Mesothelial cell of epicardium (in vitro differentiated cells): ENCODE measurements at regions not wholly inside any gene's neighbourhood (a gene's known extent, or its start where the extent isn't known, plus 50 kb on each side); places are given as distances from the start of the nearest gene placed in this dataset.

Experiments
- DNase-seq, 2 experiments: peaks; one replicate each; pipeline ENCODE4 v3.0.0; 2021; ENCODE audit warnings: low spot score in 2 of 2; ENCODE audit not compliant: unreplicated experiment in 2 of 2
- H3K27ac Mint-ChIP-seq: 2 replicates; pipeline ENCODE4 v1.8.0; 2021; ENCODE audit warnings: mixed read lengths
- H3K27me3 Mint-ChIP-seq: 2 replicates; pipeline ENCODE4 v1.8.0; 2021; ENCODE audit warnings: low read depth, mixed read lengths
- H3K36me3 Mint-ChIP-seq: 2 replicates; pipeline ENCODE4 v1.8.0; 2021; ENCODE audit warnings: mixed read lengths
- H3K4me1 Mint-ChIP-seq: 2 replicates; pipeline ENCODE4 v1.8.0; 2021; ENCODE audit warnings: mixed read lengths
- H3K4me3 Mint-ChIP-seq: 2 replicates; pipeline ENCODE4 v1.8.0; 2021; ENCODE audit warnings: mild to moderate bottlenecking, moderate library complexity, mixed read lengths
- H3K9me3 Mint-ChIP-seq: 2 replicates; pipeline ENCODE4 v1.8.0; 2021; ENCODE audit warnings: mixed read lengths
- CTCF ChIP-seq: fragments of 200-600 bp; sonication (generic); IDR thresholded peaks from one replicate; pipeline ENCODE4 v1.5.0; 2021; ENCODE audit warnings: antibody characterized with exemption; ENCODE audit not compliant: unreplicated experiment

DNA sequence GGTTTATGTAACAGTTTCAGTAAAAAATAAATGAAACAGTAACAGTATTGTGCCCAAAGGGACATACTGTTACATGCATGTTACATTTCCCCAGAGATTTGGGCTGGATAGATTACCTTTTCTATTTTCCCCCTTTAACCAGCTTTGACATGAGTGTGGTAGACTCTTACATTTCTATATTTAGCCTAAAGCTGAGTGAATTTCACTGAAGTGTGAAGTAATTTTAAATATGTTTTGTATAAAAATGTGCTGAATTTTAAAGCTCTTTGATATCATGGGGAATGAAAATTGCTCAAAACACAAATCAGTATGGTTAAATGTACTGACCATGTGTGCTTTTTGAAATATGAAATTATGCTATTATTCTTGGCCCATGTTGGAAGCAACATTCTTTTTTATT lies 122.3 kb upstream of the CDH10 start:
- Mint-ChIP-seq H3K27ac (no peak overlapping the region), H3K36me3 (no peaks in the 10 kb centered on the region), H3K27me3 (no peaks in the 10 kb centered on the region), H3K4me1 (peaks cover 1% of the 10 kb centered on the region), H3K9me3 (peaks cover 6% of the 10 kb centered on the region), H3K4me3 (no peak overlapping the region)
- no peak for TF ChIP-seq CTCF
- no peak for DNase-seq

- Mint-ChIP-seq H3K4me1 (no peaks in the 10 kb centered on the region), H3K27me3 (no peaks in the 10 kb centered on the region), H3K4me3 (no peak overlapping the region), H3K27ac (no peak overlapping the region), H3K36me3 (peaks cover 10% of the 10 kb centered on the region), H3K9me3 (peaks cover 20% of the 10 kb centered on the region)
- DNase-seq: no peak
- no peak for TF ChIP-seq CTCF
Observed at GRCh38 chr5:24765219-24765618, 120.4 kb upstream of the CDH10 start.

DNA sequence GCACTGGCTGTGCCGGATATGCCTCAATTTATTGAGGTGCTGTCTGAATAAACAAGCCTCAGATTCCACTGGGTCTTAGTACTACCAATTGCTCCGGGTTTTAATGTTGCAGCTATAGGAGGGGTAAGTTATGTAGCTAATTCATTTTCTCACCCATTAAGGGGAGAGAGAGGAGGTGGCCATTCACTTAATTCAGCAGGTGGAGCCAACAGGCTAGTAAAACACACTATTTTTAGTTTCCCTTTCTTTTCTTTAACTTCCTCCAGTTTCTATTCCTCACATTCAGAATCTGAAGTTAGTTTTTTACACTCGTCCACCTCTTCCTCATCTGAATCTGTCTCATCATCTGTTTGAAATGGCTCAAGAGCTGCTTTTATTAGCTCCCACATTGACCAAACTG lies 105.6 kb upstream of the CDH10 start:
- no peak overlapping the region for H3K27ac Mint-ChIP-seq
- H3K36me3 Mint-ChIP-seq: no peaks in the 10 kb centered on the region
- no peak for DNase-seq
- no peaks in the 10 kb centered on the region for H3K4me1 Mint-ChIP-seq
- peaks cover 36% of the 10 kb centered on the region for H3K9me3 Mint-ChIP-seq
- no peak overlapping the region for H3K4me3 Mint-ChIP-seq
- TF ChIP-seq CTCF: no peak
- no peaks in the 10 kb centered on the region for H3K27me3 Mint-ChIP-seq

DNA sequence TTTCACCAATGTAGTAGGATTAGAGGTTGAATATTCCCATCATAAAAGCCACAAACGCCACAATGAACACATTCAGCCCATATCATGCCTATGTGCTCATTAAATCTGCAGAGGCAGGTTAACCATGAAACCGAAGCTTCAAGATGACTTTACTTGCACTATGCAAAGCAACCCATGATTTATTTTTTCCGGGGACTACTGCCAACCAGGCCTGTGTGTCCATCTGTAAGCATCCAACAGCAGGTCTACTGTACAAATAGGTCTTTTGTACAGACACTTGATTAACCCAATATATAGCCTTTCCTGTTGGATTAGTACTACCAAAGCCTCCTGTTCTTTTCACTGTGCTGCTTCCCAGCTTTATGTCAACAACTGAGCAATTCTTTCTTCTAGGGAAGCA lies 104.9 kb upstream of the CDH10 start:
- Mint-ChIP-seq H3K4me3 (no peak overlapping the region), H3K4me1 (no peaks in the 10 kb centered on the region), H3K27me3 (no peaks in the 10 kb centered on the region), H3K36me3 (no peaks in the 10 kb centered on the region), H3K27ac (no peak overlapping the region), H3K9me3 (peaks cover 31% of the 10 kb centered on the region)
- no peak for DNase-seq
- TF ChIP-seq CTCF: no peak

GRCh38 chr5:24747327-24747726 lies 102.5 kb upstream of the CDH10 start:
- TF ChIP-seq CTCF: no peak
- no peaks in the 10 kb centered on the region for H3K4me1 Mint-ChIP-seq
- no peaks in the 10 kb centered on the region for H3K27me3 Mint-ChIP-seq
- H3K27ac Mint-ChIP-seq: no peak overlapping the region
- no peaks in the 10 kb centered on the region for H3K36me3 Mint-ChIP-seq
- no peak for DNase-seq
- peaks cover 15% of the 10 kb centered on the region for H3K9me3 Mint-ChIP-seq
- no peak overlapping the region for H3K4me3 Mint-ChIP-seq

- no peak for TF ChIP-seq CTCF
- H3K27ac Mint-ChIP-seq: no peak overlapping the region
- H3K36me3 Mint-ChIP-seq: no peaks in the 10 kb centered on the region
- no peak overlapping the region for H3K4me3 Mint-ChIP-seq
- H3K9me3 Mint-ChIP-seq: peaks cover 6% of the 10 kb centered on the region
- DNase-seq: no peak
- no peaks in the 10 kb centered on the region for H3K27me3 Mint-ChIP-seq
- H3K4me1 Mint-ChIP-seq: no peaks in the 10 kb centered on the region
Observed at GRCh38 chr5:24742334-24742733, 97.6 kb upstream of the CDH10 start.
